Stimulated activated CD4-positive, alpha-beta T cell treated with anti-CD3 and anti-CD28 coated beads, Interleukin-4, amount 100 ng/mL, for 24 hours (primary cell): ENCODE measurements at regions not wholly inside any gene's neighbourhood (a gene's known extent, or its start where the extent isn't known, plus 50 kb on each side); places are given as distances from the start of the nearest gene placed in this dataset.

Experiments used
- DNase-seq: peaks from one replicate; pipeline ENCODE4 v3.0.0-alpha.2; 2020

DNA sequence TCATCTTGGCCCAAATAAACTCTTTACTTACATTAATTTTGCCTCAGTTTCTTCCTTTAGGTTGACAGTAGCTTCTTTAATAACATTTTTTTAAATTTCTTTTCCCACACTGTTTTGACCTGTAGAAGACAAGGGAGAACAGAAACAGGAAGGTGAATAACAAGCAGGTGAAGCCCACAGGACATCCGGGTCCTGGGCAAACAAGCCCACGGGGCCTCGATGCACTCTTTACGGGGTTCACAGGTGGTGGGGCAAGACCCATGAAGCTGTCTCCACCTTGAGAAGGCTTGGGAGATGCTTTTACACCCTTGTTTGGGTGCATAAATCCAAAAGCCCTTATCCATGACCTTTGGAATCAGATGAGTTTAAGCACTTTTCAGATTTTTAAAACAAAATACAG, 301.0 kb upstream of the MGAT5 start:
- DNase-seq: no peak

DNA sequence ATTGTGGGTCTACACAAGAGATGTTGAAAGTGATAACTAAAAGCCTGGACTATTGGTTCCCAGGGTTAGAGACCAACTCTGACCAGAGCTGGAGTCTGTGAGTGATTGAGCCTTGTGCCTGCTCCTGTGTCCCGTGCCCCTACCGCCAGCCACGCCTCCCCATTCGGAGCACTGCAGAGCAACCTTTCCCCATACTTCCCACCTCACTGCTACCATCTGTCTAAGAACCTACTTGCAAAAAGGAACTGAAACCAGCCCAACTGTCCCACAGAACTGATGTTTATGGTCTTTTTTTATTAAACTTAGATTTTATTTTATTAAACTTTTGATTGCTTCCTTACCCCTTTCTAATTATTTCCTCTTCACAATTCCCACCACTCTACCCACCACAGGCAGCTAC, 300.3 kb upstream of the MGAT5 start:
- no peak for DNase-seq

DNA sequence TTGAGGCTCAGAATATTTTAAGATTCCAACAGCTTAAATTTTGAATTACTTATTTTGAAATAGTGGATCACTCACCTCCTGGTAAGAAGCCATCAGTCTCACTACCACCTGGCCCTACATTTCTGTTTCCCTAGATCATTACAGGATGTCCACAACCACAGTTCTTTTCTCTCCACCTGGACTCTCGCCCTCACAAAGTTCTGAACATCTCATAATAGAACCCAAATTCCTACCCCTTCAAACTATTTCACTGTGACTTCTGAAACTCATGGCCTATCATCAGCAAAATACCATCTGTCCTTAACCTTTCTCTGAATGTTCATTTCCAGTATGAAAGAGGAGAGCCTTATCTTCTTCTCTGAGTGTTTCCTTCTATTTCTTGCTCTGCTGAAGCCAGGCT, 299.2 kb upstream of the MGAT5 start:
- no peak for DNase-seq

DNA sequence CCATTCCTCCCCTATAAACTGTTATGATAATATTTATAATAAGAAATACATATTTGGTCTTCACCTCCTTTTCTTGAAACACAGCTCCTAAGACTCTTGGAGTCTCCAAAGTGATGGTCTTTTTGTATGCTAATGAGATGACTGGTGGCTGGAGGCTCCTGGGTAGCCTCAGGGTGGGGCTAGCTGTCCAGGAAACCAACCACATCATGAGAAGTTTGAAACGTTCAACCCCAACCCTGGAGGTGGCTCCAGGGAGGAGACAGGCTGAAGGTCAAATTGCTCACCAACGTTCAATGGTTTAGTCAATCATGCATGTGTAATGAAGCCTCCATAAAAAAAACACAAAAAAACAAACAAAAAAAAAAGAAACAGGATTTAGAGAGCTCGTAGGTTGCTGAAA, 298.7 kb upstream of the MGAT5 start:
- DNase-seq: no peak

DNA sequence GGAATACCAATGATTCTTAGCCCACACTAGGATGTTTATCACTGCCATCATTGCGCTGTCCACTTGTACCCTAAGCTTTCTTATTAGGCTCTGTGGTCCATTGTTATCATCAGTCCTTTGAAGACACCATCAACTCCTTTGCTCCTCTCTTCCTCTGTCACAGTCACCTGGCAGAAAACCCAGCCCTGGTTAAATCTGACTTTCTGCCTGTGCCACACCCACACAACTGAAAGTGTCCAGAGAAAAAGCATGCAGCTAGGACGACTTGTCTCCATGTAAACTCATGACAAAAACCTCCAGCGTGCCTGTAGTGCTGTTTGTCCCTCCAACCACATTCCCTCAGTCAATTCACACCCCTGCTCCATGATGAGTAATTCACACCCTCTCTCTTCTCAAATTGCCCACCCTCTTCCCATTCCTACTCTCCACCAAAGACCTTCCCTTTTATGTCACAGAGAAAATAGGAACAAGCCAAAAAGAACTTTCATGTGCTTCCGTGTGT, 297.4 kb upstream of the MGAT5 start:
- no peak for DNase-seq

DNA sequence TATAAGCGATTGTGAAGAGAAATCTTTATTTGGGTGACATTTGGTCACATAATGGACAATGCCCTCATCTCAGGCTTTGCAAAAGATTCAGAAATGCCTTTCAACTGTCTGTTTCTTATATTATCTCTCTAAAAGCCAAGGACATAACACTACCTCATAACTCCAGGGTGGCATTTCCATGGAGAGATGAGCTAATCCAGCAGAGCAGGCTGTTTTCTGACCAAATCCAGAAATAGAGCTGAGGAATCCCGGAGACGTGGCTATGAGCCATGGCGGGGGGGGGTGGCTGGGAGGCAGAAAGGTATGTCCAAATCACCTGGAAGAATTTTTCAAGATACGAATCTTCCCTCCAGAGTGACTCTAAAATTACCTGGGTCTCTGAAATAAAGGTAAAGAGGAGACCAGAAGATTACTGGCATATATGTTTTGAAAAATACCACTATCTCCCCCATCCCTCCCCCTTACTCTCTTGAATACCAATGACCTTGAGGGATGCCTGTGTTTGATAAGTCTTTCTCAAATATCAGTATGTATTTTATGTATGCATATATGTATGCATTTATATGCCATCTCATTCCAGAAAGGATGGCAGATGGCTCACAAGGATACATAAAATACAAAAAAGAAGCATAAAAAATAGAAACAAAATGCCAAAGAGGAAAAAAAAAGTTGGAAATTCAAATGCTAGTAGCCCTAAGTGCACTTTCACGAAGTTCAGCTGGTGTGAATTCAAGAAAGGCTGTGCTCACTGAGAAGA, 296.0 kb upstream of the MGAT5 start:
- no peak for DNase-seq

DNA sequence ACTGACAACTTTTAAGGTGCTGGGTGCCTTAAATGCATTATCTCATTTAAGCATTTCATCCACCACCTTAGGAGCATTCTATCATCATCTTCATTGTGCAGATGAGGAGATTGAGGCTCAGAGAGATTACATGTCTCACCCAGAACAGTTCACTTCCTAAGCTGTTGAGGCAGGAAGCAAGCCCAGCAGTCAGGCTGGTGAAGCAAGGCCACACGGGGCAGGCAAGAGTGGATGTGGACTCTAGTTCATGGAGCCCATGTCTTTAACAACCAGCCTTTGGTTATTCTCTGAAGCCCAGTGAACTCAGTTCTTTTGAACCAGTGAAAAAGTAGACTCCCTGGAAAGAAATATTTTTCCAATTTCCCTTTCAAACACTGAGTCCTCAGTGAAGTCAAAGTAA, 294.8 kb upstream of the MGAT5 start:
- DNase-seq: no peak

DNA sequence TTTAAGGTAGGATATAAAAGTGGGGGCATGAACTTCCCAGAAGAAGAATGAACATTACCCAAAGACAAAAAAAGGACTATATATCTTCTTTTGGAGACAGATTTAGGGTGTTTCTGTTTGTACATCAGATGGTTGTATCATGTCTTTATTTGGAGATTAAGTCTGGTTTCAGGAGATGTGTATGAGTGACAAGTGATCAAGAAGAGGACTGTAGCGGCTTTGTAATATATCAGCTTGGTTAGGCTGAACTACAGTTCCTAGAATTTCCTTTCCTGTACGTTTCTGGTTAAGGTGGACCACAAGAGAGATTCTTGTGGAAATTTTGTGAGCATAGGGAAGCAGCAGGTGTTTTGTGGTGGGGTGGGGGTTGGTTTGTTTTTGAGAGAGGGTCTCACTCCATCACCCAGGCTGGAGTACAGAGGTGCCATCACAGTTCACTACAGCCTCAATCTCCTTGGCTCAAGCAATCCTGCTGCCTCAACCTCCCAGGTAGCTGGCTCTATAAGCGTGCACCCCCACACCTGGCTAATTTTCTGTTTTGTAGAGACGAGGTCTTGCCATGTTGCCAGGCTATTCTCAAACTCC, 287.1 kb upstream of the MGAT5 start:
- no peak for DNase-seq

DNA sequence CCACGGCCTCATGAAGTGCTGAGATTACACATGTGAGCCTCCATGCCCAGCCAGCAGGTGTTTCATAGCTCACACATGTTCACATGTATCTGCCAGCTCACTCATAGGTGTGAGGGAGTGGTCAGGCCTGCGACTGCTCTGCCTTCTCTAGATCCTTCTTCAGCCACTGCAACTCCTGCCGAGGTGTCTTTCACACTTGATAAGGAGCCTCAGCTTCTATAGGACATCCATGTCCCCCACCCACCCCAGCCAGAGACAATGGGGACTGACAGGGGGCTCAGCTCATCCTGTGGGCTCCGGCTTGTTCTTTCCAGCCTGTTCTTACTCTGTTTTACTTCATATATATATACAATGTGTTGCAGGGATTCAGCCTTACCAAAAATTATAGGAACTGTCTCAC, 286.5 kb upstream of the MGAT5 start:
- no peak for DNase-seq

DNA sequence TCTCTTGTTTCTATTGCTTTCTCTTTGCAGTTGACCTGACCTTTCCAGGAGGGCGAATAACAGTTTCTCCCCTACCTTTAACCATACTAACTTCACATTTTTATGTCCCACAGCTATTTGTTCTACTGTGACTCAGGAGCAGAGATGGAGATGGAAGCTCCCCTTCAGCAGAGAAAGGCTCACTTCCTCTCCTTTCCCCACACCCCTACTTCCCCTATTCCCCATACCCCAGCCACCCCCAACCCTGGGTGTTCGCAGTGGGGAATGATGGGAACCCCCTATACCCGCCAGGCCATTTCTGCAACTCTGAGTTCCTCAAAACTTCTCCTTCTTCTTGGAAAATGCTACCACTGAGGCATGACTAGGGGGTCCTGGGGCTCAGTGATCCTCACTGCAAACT, 285.4 kb upstream of the MGAT5 start:
- DNase-seq: no peak

DNA sequence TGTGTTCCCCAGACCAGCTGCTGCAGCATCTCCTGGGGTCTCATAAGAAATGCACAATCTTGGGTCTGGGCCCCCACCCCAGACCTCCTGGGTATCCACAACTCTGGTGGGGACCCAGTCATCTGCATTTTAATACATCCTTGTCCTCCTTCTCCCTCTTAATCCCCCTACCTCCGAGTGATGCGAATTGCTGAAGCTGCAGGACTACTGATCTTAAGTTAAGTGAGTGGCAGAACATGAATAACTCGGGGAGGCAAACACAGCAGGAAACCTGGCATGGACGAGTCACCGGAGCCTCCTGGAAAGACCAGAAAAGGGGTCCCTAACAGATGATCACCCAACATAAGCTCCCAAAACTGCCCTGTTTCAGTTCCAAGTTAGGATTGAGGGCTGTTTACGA, 283.2 kb upstream of the MGAT5 start:
- no peak for DNase-seq

DNA sequence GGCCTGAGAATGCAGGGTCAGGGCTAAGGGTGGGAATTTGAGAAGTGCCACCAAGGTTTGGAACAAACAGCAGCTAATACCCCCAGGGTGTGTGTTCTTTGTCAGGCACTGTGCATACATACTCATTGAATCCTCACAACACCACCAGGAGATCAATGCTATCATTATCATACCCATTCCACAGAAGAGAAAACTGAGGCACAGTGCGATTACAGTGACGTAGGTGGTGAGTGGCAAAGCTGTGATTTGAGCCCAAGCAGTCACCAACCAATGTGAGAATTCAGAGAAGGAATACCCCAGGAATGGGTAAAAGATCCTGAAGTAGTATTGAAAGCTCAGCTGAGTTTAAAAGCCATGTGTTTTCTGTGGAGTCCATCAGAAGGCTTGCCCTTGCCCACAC, 281.6 kb upstream of the MGAT5 start:
- DNase-seq: no peak

DNA sequence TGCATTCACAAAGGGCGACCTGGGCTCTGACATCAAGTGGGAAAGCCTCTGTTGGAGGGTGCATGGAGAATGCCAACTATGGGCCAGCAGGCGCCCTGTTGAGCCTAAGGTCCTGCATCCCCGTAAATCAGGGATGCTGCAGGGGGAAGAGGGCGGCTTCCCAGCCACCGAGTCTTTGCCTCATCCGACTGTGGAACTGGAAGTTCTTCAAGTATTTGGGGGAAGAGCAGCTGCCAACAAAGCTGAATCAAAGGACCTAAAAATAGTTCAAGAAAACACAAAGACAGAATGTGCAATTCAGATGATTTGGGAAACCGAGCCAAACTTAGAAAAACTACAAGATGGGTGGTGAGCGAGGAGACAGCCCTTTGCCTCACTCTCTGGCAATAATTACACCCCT, 281.1 kb upstream of the MGAT5 start:
- no peak for DNase-seq

DNA sequence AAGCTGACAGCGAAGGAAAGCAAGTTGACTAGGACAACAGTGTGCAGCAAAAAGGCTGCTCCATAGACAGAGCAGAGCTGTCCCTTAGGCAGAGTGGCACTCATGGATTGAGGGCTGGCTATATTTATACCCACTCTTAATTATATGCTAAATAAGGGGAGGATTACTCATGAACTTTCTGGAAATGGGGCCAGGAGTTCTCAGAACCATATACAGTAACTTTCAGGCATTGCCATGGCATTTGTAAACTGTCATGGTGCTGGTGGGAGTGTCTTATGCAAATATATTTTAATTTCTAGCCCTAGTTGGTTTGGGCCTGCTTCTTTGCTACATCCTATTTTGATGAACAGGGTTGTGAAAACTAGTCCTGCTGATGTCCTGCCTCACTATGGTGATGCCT, 279.5 kb upstream of the MGAT5 start:
- no peak for DNase-seq

DNA sequence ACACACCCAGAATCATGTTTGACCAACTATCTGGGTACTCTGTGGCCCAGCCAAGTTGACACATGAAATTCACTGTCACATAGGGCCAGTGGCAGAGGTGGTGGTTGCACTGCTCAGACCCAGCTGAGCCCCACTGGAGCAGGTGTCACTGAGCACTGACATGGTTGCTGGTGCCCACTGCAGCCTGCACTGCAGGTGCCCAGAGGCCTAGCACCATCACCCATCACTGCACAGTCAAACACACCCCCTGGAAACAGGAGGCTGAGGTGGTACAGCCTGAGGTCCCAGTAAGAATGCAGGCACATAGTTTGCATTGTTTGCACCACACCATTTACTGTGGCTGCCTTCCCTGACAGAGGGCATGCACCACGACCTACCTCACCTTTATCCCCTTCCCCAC, 278.7 kb upstream of the MGAT5 start:
- DNase-seq: no peak

DNA sequence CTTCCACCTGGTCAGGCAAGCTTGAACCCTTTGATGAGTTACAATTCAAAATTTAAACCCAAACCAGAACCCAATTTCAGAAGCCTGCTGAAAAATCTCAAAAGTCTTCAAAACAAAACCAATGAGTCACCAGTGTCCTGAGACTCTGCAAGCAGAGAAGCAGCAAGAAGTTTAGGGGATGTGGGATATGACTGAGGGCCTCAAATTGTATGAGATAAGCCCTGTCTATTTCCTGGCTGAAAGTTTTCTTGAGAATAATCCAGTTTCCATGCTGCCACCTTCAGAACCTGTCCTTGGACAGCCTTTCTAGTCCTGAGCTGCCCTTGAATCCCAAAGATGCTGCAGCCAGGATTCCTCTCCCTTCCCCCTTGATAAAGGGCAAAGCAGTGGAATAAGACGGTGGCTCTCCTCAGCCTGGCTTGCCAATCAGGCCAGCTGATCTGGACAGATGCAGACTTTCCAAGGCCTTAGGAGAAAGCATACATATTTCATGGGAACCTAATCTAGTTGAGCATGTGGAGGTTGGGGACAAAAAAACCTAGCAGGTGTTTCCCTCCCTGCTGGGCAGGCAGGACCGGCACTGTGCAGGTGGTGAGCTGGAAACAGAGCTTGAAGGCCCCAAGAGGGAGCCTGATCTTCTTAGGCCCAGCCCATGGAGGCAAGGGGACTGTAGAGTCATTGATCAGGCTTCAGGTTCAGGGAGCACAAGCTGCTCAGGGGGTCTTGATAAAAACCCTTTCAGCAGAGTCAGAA, 278.0 kb upstream of the MGAT5 start:
- no peak for DNase-seq

DNA sequence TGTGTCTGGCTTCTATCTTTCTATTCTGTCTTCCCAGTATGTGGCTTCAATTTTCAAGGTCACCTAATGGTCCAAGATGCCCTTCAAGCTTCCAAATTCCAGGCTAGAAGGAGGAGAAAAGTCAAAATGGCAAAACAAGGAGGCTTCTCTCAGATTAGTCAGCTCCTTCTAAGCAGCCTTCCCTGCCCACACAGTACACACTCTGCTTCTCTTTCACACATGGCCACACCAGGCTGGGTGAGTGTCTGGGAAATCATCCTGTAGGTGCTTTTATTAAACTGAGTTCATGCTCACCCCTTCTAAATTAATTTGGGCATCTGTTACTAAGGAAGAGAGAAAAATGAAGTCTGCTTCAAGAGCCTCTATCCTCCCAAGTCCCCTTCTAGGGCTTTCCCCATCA, 277.2 kb upstream of the MGAT5 start:
- DNase-seq: no peak

DNA sequence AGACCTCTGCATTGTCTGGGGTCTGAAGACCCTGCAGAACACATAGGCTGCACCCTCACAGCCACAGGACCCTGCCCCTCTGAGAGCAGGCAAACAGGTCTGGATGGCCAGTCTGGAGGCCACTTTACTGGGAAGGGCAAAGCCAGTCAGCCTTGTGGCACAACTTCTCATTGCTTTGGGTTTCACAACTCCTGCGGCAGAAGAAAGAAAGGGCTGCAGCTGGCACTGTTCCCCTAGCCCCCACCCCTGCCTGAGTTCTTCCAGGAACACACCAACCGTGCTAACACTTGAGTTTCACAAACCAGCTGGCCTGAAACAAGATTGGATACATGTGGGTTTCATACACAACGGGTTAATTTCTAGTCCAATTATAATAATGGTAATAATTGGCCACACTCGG, 276.5 kb upstream of the MGAT5 start:
- DNase-seq: no peak

DNA sequence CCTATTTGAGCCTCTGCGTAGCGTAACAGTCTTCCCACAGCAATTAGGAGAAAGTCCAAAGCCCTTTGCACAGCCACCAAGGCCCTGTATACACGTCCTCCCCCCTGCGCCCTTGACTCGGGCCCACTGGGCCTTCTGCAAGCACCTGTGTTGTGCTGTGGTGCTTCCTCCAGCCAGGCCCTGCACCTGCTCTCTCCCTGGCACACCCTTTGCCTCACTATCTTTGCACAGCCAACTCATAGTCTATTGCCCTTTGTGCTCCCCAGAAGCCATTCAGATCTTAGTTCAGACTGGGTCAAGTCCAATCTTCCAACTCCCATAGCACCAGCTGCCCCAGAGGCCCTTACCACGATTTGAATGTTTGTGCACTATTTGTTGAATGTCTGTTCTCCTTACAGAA, 271.6 kb upstream of the MGAT5 start:
- DNase-seq: no peak

DNA sequence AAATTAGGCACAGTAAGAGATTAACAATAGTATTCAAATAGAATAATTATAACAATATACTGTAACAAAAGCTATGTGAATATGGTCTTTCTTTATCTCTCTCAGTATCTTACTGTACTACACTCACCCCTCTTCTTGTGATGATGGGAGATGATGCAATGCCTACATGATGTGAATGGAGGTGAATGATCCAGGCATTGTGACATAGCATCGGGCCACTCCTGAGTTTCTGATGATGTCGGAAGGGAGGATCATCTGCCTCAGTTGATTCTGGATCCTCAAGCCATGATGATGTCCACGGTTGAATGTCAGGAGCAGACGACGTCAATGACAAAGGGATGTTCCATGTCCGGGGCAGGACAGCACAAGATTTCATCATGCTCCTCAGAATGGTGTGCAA, 268.3 kb upstream of the MGAT5 start:
- DNase-seq: no peak

DNA sequence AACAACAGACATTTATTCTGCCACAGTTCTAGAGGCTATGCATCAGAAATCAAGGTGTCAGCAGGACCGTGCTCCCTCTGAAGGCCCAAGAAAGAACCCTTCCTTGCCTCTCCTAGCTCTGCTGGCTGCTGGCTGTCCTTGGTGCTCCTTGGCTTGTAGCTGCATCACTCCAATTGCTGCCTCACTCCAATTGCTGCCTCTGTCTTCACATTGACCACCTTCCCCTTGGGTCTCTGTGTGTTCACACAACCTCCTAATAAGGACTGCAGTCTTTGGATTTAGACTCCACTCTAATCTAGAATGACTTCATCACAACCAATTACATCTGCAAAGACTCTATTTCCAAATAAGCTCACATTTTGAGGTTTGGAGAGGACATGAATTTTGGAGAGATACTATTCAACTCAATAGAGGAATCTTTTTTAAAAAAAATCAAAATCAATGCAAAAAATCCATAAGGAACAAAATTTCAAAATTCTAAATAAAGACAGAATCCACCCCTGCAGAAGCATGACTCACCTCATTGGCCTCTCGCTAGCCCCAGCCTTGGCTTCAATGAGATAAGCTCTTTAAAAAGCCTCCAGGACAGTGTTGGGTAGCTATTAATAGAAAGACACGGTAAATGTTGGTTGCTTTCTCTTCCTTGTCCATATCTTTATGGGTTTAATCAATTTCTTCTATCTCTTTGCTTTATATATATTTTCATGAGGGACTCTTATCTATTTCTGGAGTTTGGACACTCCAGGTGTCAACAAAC, 267.6 kb upstream of the MGAT5 start:
- DNase-seq: no peak

DNA sequence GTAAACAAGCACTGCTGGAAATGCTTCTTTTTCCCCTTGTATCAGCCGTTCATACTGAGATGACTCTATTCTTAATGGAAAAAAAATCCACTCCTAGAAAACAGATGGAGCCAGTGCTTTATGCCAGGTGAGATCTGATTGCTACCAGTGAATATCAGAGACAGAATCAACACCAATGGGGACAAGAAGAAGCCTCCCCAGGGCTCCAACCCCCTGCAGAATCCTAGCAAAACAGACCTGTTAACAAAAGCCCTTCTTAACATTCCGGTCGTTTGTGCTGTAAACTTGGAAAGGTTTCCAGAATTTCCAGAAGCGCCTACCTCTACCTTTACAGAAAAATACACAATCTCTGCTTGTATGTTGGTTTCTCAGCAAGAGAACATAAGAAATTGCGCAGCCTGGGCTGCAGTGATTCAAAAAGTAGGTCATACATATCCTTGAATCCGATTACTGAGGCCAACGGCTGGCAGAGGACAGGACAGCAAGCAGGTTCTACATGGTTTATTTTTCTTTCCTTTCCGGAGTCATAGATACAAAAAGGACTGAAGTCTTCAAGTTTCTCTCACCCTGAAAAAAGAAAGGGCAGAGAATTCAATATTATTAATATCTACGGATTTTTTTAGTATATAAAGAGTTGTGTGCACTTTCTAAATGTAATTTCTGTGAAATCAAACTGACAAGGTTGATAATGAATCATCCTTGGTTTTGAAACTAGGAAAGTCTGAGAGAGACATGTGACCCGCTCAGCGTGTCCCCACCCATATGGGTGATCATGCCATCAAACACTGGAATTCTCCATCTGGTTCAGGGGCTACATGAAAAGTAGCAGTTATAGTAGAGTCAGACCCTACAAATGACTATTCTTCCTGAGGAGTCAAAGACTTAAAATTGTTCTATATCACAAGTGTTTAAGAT, 266.7 kb upstream of the MGAT5 start:
- DNase-seq: no peak
